Smooth muscle cell (in vitro differentiated cells): ENCODE measurements at regions not wholly inside any gene's neighbourhood (a gene's known extent, or its start where the extent isn't known, plus 50 kb on each side); places are given as distances from the start of the nearest gene placed in this dataset.

Source experiments
- DNase-seq: peaks from one replicate; lab custom pipeline; 2025; ENCODE audit not compliant: unreplicated experiment; lab: John Stamatoyannopoulos, UW
- H2AFZ ChIP-seq: fragments of 200-600 bp; sonication (generic); 2 replicates; pipeline ENCODE4 v1.6.0; 2016; ENCODE audit warnings: antibody characterized with exemption, low read depth, mild to moderate bottlenecking
- H3F3A ChIP-seq: fragments of 200-600 bp; sonication (generic); 2 replicates; pipeline ENCODE4 v1.6.0; 2017; ENCODE audit warnings: antibody characterized with exemption, low read depth
- H3K27ac ChIP-seq: fragments of 200-600 bp; sonication (generic); 2 replicates; pipeline ENCODE4 v1.5.1; 2016; ENCODE audit warnings: low read depth, mild to moderate bottlenecking
- H3K27me3 ChIP-seq: fragments of 200-600 bp; sonication (generic); 2 replicates; pipeline ENCODE4 v1.6.1; 2016; ENCODE audit warnings: low read depth, mild to moderate bottlenecking
- H3K36me3 ChIP-seq: fragments of 200-600 bp; sonication (generic); 2 replicates; pipeline ENCODE4 v1.5.1; 2016; ENCODE audit warnings: low read depth
- H3K4me1 ChIP-seq: fragments of 200-600 bp; sonication (generic); 2 replicates; pipeline ENCODE4 v1.5.1; 2016; ENCODE audit warnings: low read depth
- H3K4me2 ChIP-seq: fragments of 200-600 bp; sonication (generic); 2 replicates; pipeline ENCODE4 v1.6.0; 2016; ENCODE audit warnings: mild to moderate bottlenecking
- H3K4me3 ChIP-seq: fragments of 200-600 bp; sonication (generic); 2 replicates; pipeline ENCODE4 v1.5.1; 2016; ENCODE audit warnings: mild to moderate bottlenecking
- H3K79me2 ChIP-seq: fragments of 200-600 bp; sonication (generic); 2 replicates; pipeline ENCODE4 v1.6.0; 2016; ENCODE audit warnings: low read depth, mild to moderate bottlenecking
- H3K9ac ChIP-seq: fragments of 200-600 bp; sonication (generic); 2 replicates; pipeline ENCODE4 v1.6.0; 2016; ENCODE audit warnings: low read depth
- H3K9me3 ChIP-seq: fragments of 200-600 bp; sonication (generic); replicated peaks from 2 replicates; pipeline ENCODE4 v1.5.1; 2016; ENCODE audit warnings: low read depth
- H4K20me1 ChIP-seq: fragments of 200-600 bp; sonication (generic); 2 replicates; pipeline ENCODE4 v1.6.0; 2016; ENCODE audit warnings: low read depth
- WGBS: methylation state at CpG from one replicate; pipeline ENCODE4 v1.1.7; 2016; ENCODE audit warnings: low lambda C conversion rate; 5-methylcytosine and 5-hydroxymethylcytosine counted together
- TF ChIP-seq, protein P1 (sequence below): fragments of 200-600 bp; sonication (generic); IDR thresholded peaks from 2 replicates; pipeline ENCODE4 v1.5.1; 2017; ENCODE audit warnings: borderline replicate concordance, mild to moderate bottlenecking, antibody characterized with exemption; ENCODE audit not compliant: insufficient read depth, poor library complexity, severe bottlenecking

DNA sequence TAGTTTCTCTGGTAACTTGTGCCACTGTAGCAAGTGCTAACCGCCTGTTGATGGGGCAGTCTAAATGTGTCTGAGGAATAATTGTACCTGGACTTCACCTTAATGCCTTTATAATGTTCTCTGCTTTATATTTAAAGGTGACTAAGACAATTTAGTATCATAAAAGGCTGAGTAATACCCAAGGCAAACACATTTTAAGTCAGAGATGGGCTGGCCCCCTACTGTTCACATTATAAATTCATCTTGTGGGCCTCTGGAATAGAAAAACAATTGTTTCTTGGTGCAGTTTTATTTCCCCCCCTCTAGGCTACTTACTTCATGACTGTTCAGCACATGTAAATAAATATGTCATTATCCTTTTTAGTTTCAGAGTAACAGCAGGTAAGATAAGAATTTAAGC is 559.3 kb upstream of the PIK3C3 start:
- no peak overlapping the region for H3K4me3 ChIP-seq
- peaks cover 4% of the 10 kb centered on the region for H3K4me1 ChIP-seq
- H3K79me2 ChIP-seq: no peaks in the 10 kb centered on the region
- no peaks in the 10 kb centered on the region for H4K20me1 ChIP-seq
- no peak overlapping the region for H2AFZ ChIP-seq
- no peaks in the 10 kb centered on the region for H3K9me3 ChIP-seq
- no peak overlapping the region for H3K4me2 ChIP-seq
- H3K9ac ChIP-seq: no peak overlapping the region
- no peaks in the 10 kb centered on the region for H3K36me3 ChIP-seq
- WGBS: 100% methylated on average over 1 of the region's 1 CpG
- no peaks in the 10 kb centered on the region for H3F3A ChIP-seq
- TF ChIP-seq, protein P1, sequence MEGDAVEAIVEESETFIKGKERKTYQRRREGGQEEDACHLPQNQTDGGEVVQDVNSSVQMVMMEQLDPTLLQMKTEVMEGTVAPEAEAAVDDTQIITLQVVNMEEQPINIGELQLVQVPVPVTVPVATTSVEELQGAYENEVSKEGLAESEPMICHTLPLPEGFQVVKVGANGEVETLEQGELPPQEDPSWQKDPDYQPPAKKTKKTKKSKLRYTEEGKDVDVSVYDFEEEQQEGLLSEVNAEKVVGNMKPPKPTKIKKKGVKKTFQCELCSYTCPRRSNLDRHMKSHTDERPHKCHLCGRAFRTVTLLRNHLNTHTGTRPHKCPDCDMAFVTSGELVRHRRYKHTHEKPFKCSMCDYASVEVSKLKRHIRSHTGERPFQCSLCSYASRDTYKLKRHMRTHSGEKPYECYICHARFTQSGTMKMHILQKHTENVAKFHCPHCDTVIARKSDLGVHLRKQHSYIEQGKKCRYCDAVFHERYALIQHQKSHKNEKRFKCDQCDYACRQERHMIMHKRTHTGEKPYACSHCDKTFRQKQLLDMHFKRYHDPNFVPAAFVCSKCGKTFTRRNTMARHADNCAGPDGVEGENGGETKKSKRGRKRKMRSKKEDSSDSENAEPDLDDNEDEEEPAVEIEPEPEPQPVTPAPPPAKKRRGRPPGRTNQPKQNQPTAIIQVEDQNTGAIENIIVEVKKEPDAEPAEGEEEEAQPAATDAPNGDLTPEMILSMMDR: peak; percentile 11
- no peak overlapping the region for H3K27ac ChIP-seq
- DNase-seq: no peak
- H3K27me3 ChIP-seq: no peaks in the 10 kb centered on the region

DNA sequence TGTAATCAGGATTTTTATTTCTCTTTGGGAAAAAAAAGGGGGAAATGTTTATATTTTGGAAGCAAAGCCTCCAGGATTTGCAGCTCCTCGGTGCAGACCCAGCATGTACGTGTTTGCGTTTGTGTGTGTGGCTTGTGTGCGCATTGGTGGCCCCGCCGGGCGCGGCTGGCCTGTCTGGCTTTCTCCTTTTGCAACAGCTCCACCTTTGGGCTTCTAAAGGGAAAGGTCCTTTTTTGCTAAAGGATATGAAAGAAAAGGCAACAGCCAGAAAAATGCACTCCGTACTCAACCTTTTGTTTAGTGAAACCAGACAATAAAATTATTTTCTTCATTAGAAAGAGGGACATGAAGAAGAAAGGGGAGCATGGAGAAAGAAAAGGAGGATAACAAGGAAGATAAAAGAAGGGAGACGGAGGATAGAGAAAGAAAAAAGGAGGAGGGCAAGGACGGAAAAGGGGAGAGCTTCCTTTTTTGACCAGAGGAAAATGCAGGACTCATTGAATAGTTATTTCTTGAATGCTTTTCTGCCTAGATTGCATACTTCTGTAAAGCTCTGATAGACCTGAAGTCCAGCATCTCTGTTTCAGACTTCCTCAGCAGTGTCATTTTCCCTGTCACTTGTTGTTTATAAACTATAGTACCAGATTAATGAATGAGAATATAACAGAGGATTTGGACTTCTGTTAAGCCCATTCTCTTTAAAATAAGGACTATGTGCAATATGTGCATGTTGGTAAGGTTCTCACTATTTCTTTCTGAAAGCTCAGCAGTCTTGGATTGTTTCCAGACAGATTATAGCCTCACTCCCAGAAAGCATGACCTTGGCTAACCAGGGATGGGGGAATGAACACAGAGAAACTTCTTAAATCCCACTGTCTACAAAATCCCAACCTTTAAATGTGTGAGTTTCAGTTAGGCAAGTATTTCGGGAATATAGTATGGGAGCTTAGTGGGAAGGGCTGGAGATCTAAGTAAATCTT is 563.1 kb upstream of the PIK3C3 start:
- Histone ChIP-seq H3K9me3 (no peaks in the 10 kb centered on the region), H2AFZ (peak overlapping the region; percentile 84), H3K27ac (peak overlapping the region; percentile 66), H3K9ac (peak overlapping the region; percentile 59), H3K4me3 (peak overlapping the region; percentile 53), H3K27me3 (no peaks in the 10 kb centered on the region), H3K36me3 (no peaks in the 10 kb centered on the region), H3F3A (no peaks in the 10 kb centered on the region), H3K4me2 (peak overlapping the region; percentile 85), H4K20me1 (no peaks in the 10 kb centered on the region), H3K4me1 (peaks cover 4% of the 10 kb centered on the region), H3K79me2 (no peaks in the 10 kb centered on the region)
- 12% methylated on average over 12 of the region's 12 CpGs for WGBS
- DNase-seq: peak; percentile 4
- TF ChIP-seq, protein P1: peak; percentile 63

DNA sequence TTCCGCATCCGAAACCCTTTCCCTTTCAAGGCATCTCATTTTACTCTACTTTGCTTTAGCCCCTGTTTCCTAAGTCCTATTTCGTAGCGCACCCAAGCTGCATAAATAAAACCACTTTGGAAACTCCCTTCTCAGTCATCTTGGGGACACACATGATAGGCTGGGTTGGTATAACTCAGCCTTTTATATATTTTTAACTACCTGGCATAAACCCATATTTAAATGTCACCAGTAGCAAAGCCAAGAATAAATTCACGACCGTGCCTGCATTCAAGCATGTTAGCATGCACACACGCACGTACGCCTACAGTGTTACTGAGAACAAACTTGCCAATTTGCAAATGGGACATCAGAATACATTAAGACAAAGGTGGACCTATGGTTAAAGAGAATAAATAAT is 564.7 kb upstream of the PIK3C3 start:
- Histone ChIP-seq H3F3A (no peaks in the 10 kb centered on the region), H4K20me1 (no peaks in the 10 kb centered on the region), H3K4me1 (peaks cover 4% of the 10 kb centered on the region), H3K4me2 (no peak overlapping the region), H3K9ac (no peak overlapping the region), H3K4me3 (no peak overlapping the region), H3K79me2 (no peaks in the 10 kb centered on the region), H3K36me3 (no peaks in the 10 kb centered on the region), H2AFZ (no peak overlapping the region), H3K9me3 (no peaks in the 10 kb centered on the region), H3K27me3 (no peaks in the 10 kb centered on the region), H3K27ac (no peak overlapping the region)
- TF ChIP-seq, protein P1: no peak
- WGBS: 92% methylated on average over 9 of the region's 9 CpGs
- DNase-seq: no peak
